NCI-H2196 (cell line): ENCODE measurements at regions not wholly inside any gene's neighbourhood (a gene's known extent, or its start where the extent isn't known, plus 50 kb on each side); places are given as distances from the start of the nearest gene placed in this dataset.

Experiments used
- DNase-seq: peaks from one replicate; lab custom pipeline; 2025; ENCODE audit not compliant: unreplicated experiment; lab: John Stamatoyannopoulos, UW

GRCh38 chr6:44062771-44063560 is 64.3 kb downstream of the MRPL14 start:
- no peak for DNase-seq

GRCh38 chr6:44062105-44062770 is 65.0 kb downstream of the MRPL14 start:
- DNase-seq: no peak

GRCh38 chr6:44061375-44062104 is 65.7 kb downstream of the MRPL14 start:
- no peak for DNase-seq

GRCh38 chr6:44060612-44061374 is 66.5 kb downstream of the MRPL14 start:
- DNase-seq: no peak

GRCh38 chr6:44059359-44060346 is 67.6 kb downstream of the MRPL14 start:
- no peak for DNase-seq

DNA sequence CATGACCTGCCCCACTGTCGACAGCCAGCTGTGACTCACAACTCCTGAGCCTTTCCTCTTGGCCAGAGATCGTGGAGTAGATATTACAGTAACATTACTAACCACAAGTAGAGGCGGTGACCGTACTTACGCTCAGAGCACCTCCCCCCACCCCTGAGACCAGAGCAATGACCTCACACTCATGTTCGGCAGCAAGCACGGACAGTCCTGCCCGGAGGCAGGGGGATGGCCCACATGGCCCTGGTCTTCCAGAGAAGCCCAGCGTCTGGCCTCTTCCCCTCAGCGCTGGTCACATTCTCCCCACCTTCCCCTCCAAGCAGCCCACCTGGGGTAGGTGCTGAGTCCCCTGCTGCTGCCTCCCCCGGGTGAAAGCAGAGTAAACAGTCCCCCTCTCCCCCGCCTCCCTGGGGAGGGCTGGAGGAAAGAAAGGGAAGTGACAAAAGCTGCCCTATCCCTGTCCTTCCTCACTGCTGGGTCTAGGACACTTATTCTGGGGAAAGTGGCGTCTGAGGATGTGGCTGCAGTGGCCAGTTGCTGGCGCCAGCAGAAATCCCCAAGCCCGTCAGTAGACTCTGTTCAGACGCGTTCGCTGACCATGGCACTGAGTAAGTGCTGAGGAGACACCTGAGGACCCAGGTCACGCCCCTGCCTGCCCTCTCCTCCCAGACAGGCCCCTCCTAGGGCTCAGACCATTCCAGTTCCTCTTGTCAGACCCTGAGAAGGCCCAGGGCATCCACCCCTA is 68.5 kb downstream of the MRPL14 start:
- DNase-seq: no peak

DNA sequence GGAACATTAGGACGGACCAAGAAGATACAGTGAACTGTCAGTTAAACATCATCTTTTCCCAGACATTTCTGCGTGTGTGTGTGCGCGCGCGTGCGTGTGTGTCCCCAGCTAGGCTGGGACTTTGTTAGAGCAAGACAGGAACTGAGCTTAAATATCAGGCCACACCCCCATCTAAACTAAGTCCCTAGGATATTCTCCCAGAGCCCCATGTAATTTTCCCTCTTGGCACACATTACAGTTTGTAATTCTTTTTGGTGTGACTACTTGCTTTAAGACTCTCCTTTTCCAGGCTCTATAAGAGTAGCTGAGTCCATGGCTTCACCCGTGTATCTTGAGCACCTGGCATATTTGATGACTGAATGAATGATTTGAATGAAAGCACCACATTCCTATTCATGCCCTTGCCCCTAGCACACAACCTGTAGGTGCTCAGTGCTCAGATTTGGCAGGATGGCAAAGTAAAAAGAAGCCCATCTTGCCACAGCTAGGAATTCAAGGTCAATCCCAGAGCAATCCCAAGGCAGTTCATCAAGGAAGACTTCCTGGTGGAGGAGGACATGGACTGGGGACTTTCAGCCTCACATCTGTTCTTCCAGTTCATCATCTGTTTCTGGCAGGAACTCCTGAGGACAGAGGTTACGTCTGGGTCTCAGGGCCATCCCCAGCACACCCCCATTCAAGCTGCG is 69.2 kb downstream of the MRPL14 start:
- no peak for DNase-seq

DNA sequence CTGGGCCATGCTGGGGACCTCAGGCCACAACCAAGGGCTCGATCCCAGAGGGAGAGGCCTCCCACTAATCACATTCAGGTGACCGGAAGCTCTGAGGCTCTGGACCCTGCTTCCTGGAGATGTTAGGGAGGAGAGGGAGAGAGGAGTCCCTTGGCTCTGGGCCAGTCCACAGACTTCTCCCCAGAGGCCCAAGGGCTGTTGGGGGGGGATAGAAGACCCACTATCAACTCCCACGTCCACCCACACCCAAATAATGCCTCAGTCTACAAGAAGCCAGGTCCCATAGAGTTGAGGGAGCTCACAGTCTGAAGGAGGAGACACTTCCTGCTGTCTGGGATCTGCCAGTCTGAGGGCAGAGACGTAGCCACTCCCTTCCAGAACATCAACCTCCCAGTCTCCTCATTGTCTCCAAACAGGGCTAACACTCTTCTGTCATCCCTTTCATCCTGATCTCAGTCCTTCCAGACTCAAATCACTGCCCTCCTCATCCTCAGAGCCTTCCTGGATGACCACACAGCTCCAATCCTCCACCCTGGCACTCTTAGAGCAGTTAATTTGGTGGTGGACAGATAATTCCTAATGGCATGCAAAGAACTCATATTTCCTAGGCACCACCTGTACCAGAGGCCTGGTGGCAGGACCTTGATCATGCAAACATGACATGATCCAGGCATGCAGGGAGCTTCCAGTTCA is 69.9 kb downstream of the MRPL14 start:
- DNase-seq: no peak

GRCh38 chr6:44056392-44057237 is 70.6 kb downstream of the MRPL14 start:
- no peak for DNase-seq

DNA sequence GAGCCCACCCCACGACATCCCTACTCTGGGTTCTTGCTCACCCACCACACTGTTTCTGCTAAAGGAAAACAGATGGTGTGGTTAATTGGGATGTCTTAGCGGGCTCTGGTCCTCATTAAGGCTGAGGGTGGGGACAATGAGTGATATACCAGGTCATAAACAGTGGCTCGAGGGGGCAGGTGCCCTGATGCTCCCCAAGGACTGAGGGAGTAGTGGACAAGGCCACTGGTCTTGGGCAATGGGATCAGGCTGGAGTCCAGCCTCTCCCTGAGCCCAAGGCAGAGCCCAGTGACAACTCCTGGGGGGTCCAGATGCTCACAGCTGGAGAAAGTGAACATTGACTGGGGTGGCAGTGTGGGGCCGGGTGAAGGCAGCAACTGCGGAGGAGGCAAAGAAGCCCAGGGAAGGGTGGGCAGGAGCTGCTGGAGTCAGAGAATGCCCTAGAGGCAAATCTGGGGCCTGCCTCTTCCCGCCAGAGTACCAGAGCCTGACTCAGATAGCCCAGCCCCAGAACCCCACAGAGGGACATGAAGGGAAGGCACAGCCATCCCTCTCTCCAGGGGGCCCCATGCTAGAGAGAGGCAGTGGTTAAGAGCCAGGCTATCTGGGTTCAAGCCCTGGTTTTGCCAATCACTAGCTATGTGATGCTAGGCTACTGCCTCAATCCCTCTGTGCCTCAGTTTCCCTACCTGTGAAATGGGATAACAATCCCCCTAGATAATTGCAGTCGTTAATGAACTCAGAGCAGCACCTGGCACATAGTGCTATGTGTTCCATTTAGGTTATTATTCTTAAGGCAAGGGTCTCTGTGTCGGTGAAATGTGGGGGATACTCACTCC is 72.3 kb downstream of the MRPL14 start:
- DNase-seq: no peak

DNA sequence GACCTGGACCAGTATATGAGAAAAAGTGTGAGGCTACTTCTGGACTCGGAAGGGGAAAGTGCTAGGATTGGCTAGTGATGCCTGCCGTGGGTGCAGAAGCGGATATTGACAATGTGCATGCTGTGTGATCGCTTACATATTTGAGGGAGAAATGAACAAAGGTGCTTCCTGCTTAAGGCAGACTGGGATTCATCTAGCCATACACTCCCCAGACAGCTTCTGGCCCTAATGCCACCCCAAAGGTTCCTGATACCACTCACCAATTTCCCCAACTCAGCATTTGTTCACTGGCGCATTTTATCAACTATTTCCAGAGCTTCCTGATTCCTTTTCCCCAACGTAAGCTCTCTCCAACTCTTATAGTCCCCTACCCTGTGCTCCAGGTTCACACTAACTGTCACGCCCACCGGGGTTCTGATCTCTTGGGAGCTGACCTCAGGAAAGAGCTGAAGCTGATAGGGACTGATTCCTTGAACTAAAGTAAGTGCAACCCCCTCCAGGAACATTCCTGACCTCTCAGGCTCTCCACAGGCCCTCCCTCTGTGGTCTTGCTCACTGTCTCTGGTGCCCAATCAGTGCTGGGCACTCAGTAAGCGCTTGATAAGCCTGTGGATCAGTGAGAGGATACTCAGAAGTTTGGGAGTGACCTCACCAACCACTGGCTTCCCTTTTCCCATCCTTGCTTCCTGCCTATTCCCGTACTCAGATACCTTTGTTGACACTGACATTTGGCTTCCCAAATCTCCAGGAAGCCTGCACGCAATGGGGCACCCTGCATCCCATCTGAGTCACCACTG is 73.3 kb downstream of the MRPL14 start:
- DNase-seq: no peak

- DNase-seq: no peak
Observed at GRCh38 chr6:44053106-44053756, 74.0 kb downstream of the MRPL14 start.

DNA sequence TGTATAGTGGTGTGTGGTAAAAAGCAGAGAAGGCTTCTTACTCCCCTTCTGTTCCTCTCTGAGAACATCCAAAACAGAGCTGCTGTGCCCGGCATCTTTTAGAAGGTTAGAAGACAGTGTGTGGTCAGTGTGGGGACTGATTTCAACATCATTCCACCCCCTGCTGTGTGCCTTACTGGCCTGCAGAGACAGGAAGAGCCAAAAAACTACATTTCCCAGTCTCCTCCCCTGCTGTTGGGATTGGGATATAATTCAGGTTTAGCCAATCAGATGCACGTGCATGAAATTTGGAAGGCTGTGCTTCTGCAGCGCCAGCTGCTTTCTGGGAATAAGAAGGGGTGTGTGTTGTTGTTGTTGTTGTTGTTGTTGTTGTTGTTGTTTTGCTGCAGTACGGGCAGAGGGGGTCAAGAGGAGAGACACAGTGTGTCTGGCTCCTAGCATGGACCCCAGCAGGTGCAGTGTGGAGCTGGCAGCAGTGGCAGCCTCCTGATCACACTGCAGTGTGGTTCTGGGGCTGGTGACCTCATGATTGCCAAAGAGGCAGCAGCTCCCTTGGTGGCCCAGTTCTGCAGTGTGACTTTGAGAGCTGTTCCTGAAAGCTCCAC is 74.7 kb downstream of the MRPL14 start:
- DNase-seq: no peak

GRCh38 chr6:44051515-44051914 is 75.7 kb downstream of the MRPL14 start:
- no peak for DNase-seq
